Upper lobe of left lung (tissue), 6 donors: ENCODE measurements at regions not wholly inside any gene's neighbourhood (a gene's known extent, or its start where the extent isn't known, plus 50 kb on each side); places are given as distances from the start of the nearest gene placed in this dataset.

ENCODE experiments used
- ATAC-seq, 2 donors: fragments of 200-7000 bp; cut with Tn5 transposase; one replicate each; pipeline ENCODE4 v1.9.1; 2022; ENCODE audit warnings: mild to moderate bottlenecking in 2 of 2, moderate library complexity in 2 of 2; ENCODE audit not compliant: low FRiP score in 2 of 2
- DNase-seq, 2 donors: peaks; one replicate each; pipeline ENCODE4 v3.0.0-alpha.2; 2019 to 2020
- H3K27ac ChIP-seq, 4 donors: fragments of 200-600 bp; sonication (generic); one replicate each; pipeline ENCODE4 v1.5.1; 2016 to 2019
- H3K27me3 ChIP-seq, 4 donors: fragments of 200-600 bp; sonication (generic); one replicate each; pipeline ENCODE4 v1.5.1; 2017 to 2019
- H3K36me3 ChIP-seq, 4 donors: fragments of 200-600 bp; sonication (generic); one replicate each; pipeline ENCODE4 v1.5.1; 2016 to 2019
- H3K4me1 ChIP-seq, 4 donors: fragments of 200-600 bp; sonication (generic); one replicate each; pipeline ENCODE4 v1.5.1; 2018 to 2019
- H3K4me3 ChIP-seq, 4 donors: fragments of 200-600 bp; sonication (generic); one replicate each; pipeline ENCODE4 v1.5.1; 2017 to 2019; ENCODE audit warnings: mild to moderate bottlenecking in 2 of 4, moderate library complexity in 1 of 4
- H3K9me3 ChIP-seq, 4 donors: fragments of 200-600 bp; sonication (generic); one replicate each; pipeline ENCODE4 v1.5.1; 2018 to 2019
- CTCF ChIP-seq, 6 experiments: fragments of 450-650 bp in 4 of 6; fragments of 200-600 bp in 2 of 6; sonication (generic) in 2 of 6; IDR thresholded peaks; one replicate each; pipeline ENCODE4 v1.5.1; 2016 to 2019; ENCODE audit warnings: antibody characterized with exemption in 6 of 6
- EP300 ChIP-seq, 4 donors: sonication (generic); formaldehyde crosslinking; IDR thresholded peaks; one replicate each; pipeline ENCODE4 v1.5.1; 2017; ENCODE audit warnings: antibody characterized with exemption in 4 of 4, control low read depth in 2 of 4
- POLR2A ChIP-seq, 4 donors: fragments of 450-650 bp; IDR thresholded peaks; one replicate each; pipeline ENCODE4 v1.5.1; 2016 to 2017; ENCODE audit warnings: antibody characterized with exemption in 4 of 4, mild to moderate bottlenecking in 2 of 4
- POLR2AphosphoS5 ChIP-seq, 2 donors: sonication (generic); formaldehyde crosslinking; IDR thresholded peaks; one replicate each; pipeline ENCODE4 v1.5.1; 2017; ENCODE audit warnings: antibody characterized with exemption in 2 of 2
- WGBS, 2 donors: methylation state at CpG; one replicate each; pipeline ENCODE4 v1.1.5; 2017 to 2018; 5-methylcytosine and 5-hydroxymethylcytosine counted together
- donor health status: DM: no; HTN: no; CAD: no; lungs with moderate emphysema.
- donor health status: DM: no; HTN: yes; CAD: no; lungs with severe emphysema.

GRCh38 chr7:97337849-97338248 is 220.4 kb downstream of the SDHAF3 start:
- no peaks in the 10 kb centered on the region for H3K9me3 ChIP-seq
- no peak overlapping the region for H3K4me3 ChIP-seq
- H3K27me3 ChIP-seq, result no peaks in the 10 kb centered on the region
- no peak overlapping the region for H3K27ac ChIP-seq
- H3K36me3 ChIP-seq, result no peaks in the 10 kb centered on the region
- 71 to 80% methylated on average over 3 of the region's 3 CpGs for WGBS, 2 donors
- ATAC-seq (no peak), DNase-seq (no peak)
- no peaks in the 10 kb centered on the region for H3K4me1 ChIP-seq
- TF ChIP-seq POLR2A (IDR thresholded peaks at IDR 0.05) (no peak), EP300 (IDR thresholded peaks at IDR 0.05) (no peak), CTCF (IDR thresholded peaks at IDR 0.05) (no peak), POLR2AphosphoS5 (IDR thresholded peaks at IDR 0.05) (no peak)

GRCh38 chr7:97342512-97342911 is 225.0 kb downstream of the SDHAF3 start:
- ATAC-seq, result no peak
- WGBS, 2 donors, result 37 to 46% methylated on average over 3 of the region's 3 CpGs
- H3K27ac ChIP-seq, result no peak overlapping the region
- no peaks in the 10 kb centered on the region for H3K4me1 ChIP-seq
- no peak for DNase-seq
- H3K9me3 ChIP-seq, result no peaks in the 10 kb centered on the region
- no peaks in the 10 kb centered on the region for H3K27me3 ChIP-seq
- H3K36me3 ChIP-seq, result no peaks in the 10 kb centered on the region
- no peak for TF ChIP-seq POLR2AphosphoS5 (IDR thresholded peaks at IDR 0.05)
- TF ChIP-seq POLR2A (IDR thresholded peaks at IDR 0.05), result no peak
- no peak for TF ChIP-seq EP300 (IDR thresholded peaks at IDR 0.05)
- no peak for TF ChIP-seq CTCF (IDR thresholded peaks at IDR 0.05)
- no peak overlapping the region for H3K4me3 ChIP-seq

- peaks cover 0 to 11% (median 2%) of the 10 kb centered on the region in 4 donors for H3K9me3 ChIP-seq
- H3K4me1 ChIP-seq, result no peaks in the 10 kb centered on the region
- TF ChIP-seq CTCF (IDR thresholded peaks at IDR 0.05) (no peak), POLR2A (IDR thresholded peaks at IDR 0.05) (no peak), POLR2AphosphoS5 (IDR thresholded peaks at IDR 0.05) (no peak), EP300 (IDR thresholded peaks at IDR 0.05) (no peak)
- 63 to 67% methylated on average over 2 of the region's 2 CpGs for WGBS, 2 donors
- no peak overlapping the region for H3K4me3 ChIP-seq
- ATAC-seq, result no peak
- H3K36me3 ChIP-seq, result no peaks in the 10 kb centered on the region
- no peak for DNase-seq
- no peak overlapping the region for H3K27ac ChIP-seq
- H3K27me3 ChIP-seq, result no peaks in the 10 kb centered on the region
Measured at GRCh38 chr7:97346349-97346748, 228.9 kb downstream of the SDHAF3 start.

- TF ChIP-seq EP300 (IDR thresholded peaks at IDR 0.05) (no peak), POLR2AphosphoS5 (IDR thresholded peaks at IDR 0.05) (no peak), CTCF (IDR thresholded peaks at IDR 0.05) (no peak), POLR2A (IDR thresholded peaks at IDR 0.05) (no peak)
- no peak for ATAC-seq
- H3K9me3 ChIP-seq, result peaks cover 0 to 14% (median 3%) of the 10 kb centered on the region in 4 donors
Measured at GRCh38 chr7:97351488-97351887, 234.0 kb downstream of the SDHAF3 start.

GRCh38 chr7:97357459-97357858 is 240.0 kb downstream of the SDHAF3 start:
- peaks cover 0 to 4% (median 0%) of the 10 kb centered on the region in 4 donors for H3K9me3 ChIP-seq
- no peaks in the 10 kb centered on the region for H3K36me3 ChIP-seq
- TF ChIP-seq EP300 (IDR thresholded peaks at IDR 0.05), result no peak
- no peak for TF ChIP-seq CTCF (IDR thresholded peaks at IDR 0.05)
- no peak for TF ChIP-seq POLR2A (IDR thresholded peaks at IDR 0.05)
- TF ChIP-seq POLR2AphosphoS5 (IDR thresholded peaks at IDR 0.05), result no peak
- no peak overlapping the region for H3K4me3 ChIP-seq
- H3K27ac ChIP-seq, result no peak overlapping the region
- no peaks in the 10 kb centered on the region for H3K27me3 ChIP-seq
- no peak for DNase-seq
- no peak for ATAC-seq
- H3K4me1 ChIP-seq, result no peaks in the 10 kb centered on the region

More at GRCh38 chr7:97351488-97351887, 234.0 kb downstream of the SDHAF3 start:
- Histone ChIP-seq H3K4me3 (no peak overlapping the region), H3K4me1 (no peaks in the 10 kb centered on the region), H3K27ac (no peak overlapping the region), H3K36me3 (no peaks in the 10 kb centered on the region), H3K27me3 (no peaks in the 10 kb centered on the region)
- DNase-seq, result no peak
- WGBS, 2 donors, result 85 to 96% methylated on average over 1 of the region's 1 CpG
